WTC11 (cell line): ENCODE measurements at regions not wholly inside any gene's neighbourhood (a gene's known extent, or its start where the extent isn't known, plus 50 kb on each side); places are given as distances from the start of the nearest gene placed in this dataset.

Source experiments
- ATAC-seq: fragments of 200-7000 bp; cut with Tn5 transposase; 2 replicates; pipeline ENCODE4 v1.10.0; 2021; ENCODE audit warnings: mild to moderate bottlenecking, moderate library complexity
- CTCF ChIA-PET: fragments of 300-600 bp; sonication (Branson Sonifier 250); formaldehyde crosslinking; loops from one replicate; lab custom pipeline; 2021; ENCODE audit warnings: antibody characterized with exemption; lab: Charles Lee
- POLR2A ChIA-PET: fragments of 350-600 bp; sonication (Branson Sonifier 250); formaldehyde crosslinking; loops from one replicate; lab custom pipeline; 2021; ENCODE audit warnings: antibody characterized with exemption; lab: Charles Lee
- DNase-seq: peaks from one replicate; pipeline ENCODE4 v3.0.0; 2021; ENCODE audit warnings: low spot score
- H3K27ac Mint-ChIP-seq: 2 replicates; pipeline ENCODE4 v1.8.0; 2021; ENCODE audit warnings: mixed read lengths
- H3K27me3 Mint-ChIP-seq: 2 replicates; pipeline ENCODE4 v1.8.0; 2021; ENCODE audit warnings: low read depth, mild to moderate bottlenecking, moderate library complexity, mixed read lengths
- H3K36me3 Mint-ChIP-seq: 2 replicates; pipeline ENCODE4 v1.8.0; 2021; ENCODE audit warnings: mixed read lengths
- H3K4me1 Mint-ChIP-seq: 2 replicates; pipeline ENCODE4 v1.8.0; 2022; ENCODE audit warnings: mixed read lengths
- H3K4me3 Mint-ChIP-seq: 2 replicates; pipeline ENCODE4 v1.8.0; 2021; ENCODE audit warnings: mild to moderate bottlenecking, moderate library complexity, mixed read lengths
- H3K9me3 Mint-ChIP-seq: 2 replicates; pipeline ENCODE4 v1.8.0; 2021; ENCODE audit warnings: mixed read lengths
- AFF4 ChIP-seq: sonication (generic); formaldehyde crosslinking; IDR thresholded peaks from 2 replicates; pipeline ENCODE4 v1.8.1; 2023; ENCODE audit warnings: mild to moderate bottlenecking, missing genetic modification reagents, borderline replicate concordance
- ATF3 ChIP-seq: sonication (generic); formaldehyde crosslinking; conservative IDR thresholded peaks from 2 replicates; pipeline ENCODE4 v1.8.1; 2022; ENCODE audit warnings: mild to moderate bottlenecking, missing genetic modification reagents
- ATF6 ChIP-seq: sonication (generic); formaldehyde crosslinking; IDR thresholded peaks from 2 replicates; pipeline ENCODE4 v1.8.1; 2023; ENCODE audit warnings: mild to moderate bottlenecking, missing genetic modification reagents
- CREM ChIP-seq: sonication (generic); formaldehyde crosslinking; IDR thresholded peaks from 2 replicates; pipeline ENCODE4 v1.8.1; 2022; ENCODE audit warnings: mild to moderate bottlenecking, missing genetic modification reagents, moderate library complexity
- FOXP1 ChIP-seq: sonication (generic); formaldehyde crosslinking; IDR thresholded peaks from 2 replicates; pipeline ENCODE4 v1.8.0; 2022; ENCODE audit warnings: missing genetic modification reagents, mild to moderate bottlenecking, moderate library complexity, borderline replicate concordance
- GTF2I ChIP-seq: fragments of 250-450 bp; sonication (Bioruptor Pico); conservative IDR thresholded peaks from 2 replicates; pipeline ENCODE4 v1.4.0; 2021; ENCODE audit warnings: mild to moderate bottlenecking
- HMGA2 ChIP-seq: fragments of 250-450 bp; sonication (Bioruptor Pico); IDR thresholded peaks from 2 replicates; pipeline ENCODE4 v1.4.0; 2021; ENCODE audit warnings: mild to moderate bottlenecking, moderate library complexity
- MAX ChIP-seq: sonication (generic); formaldehyde crosslinking; IDR thresholded peaks from 2 replicates; pipeline ENCODE4 v1.8.0; 2022; ENCODE audit warnings: mild to moderate bottlenecking, missing genetic modification reagents
- MYBL2 ChIP-seq: sonication (generic); formaldehyde crosslinking; IDR thresholded peaks from 2 replicates; pipeline ENCODE4 v1.8.1; 2023; ENCODE audit warnings: mild to moderate bottlenecking, moderate library complexity, missing genetic modification reagents
- NFYB ChIP-seq: sonication (generic); formaldehyde crosslinking; conservative IDR thresholded peaks from 2 replicates; pipeline ENCODE4 v1.8.0; 2022; ENCODE audit warnings: low read depth, missing genetic modification reagents
- OVOL2 ChIP-seq: fragments of 250-450 bp; sonication (Bioruptor Pico); IDR thresholded peaks from 2 replicates; pipeline ENCODE4 v1.9.0; 2021; ENCODE audit warnings: mild to moderate bottlenecking, borderline replicate concordance
- PRDM15 ChIP-seq: sonication (generic); formaldehyde crosslinking; IDR thresholded peaks from 2 replicates; pipeline ENCODE4 v1.8.0; 2022; ENCODE audit warnings: missing genetic modification reagents
- SP1 ChIP-seq: sonication (generic); formaldehyde crosslinking; conservative IDR thresholded peaks from 2 replicates; pipeline ENCODE4 v1.8.1; 2022; ENCODE audit warnings: missing genetic modification reagents
- USF1 ChIP-seq: sonication (generic); formaldehyde crosslinking; IDR thresholded peaks from 2 replicates; pipeline ENCODE4 v1.8.0; 2022; ENCODE audit warnings: mild to moderate bottlenecking, missing genetic modification reagents
- USF2 ChIP-seq: sonication (generic); formaldehyde crosslinking; IDR thresholded peaks from 2 replicates; pipeline ENCODE4 v1.8.1; 2023; ENCODE audit warnings: mild to moderate bottlenecking, missing genetic modification reagents, moderate library complexity
- ZNF416 ChIP-seq: fragments of 250-450 bp; sonication (Bioruptor Pico); IDR thresholded peaks from 2 replicates; pipeline ENCODE4 v1.9.0; 2021; ENCODE audit warnings: mild to moderate bottlenecking, inconsistent platforms
- ZNF425 ChIP-seq: fragments of 250-450 bp; sonication (Bioruptor Pico); conservative IDR thresholded peaks from 2 replicates; pipeline ENCODE4 v1.9.0; 2021; ENCODE audit warnings: mild to moderate bottlenecking
- ZNF671 ChIP-seq: fragments of 250-450 bp; sonication (Bioruptor Pico); IDR thresholded peaks from 2 replicates; pipeline ENCODE4 v1.8.0; 2021; ENCODE audit warnings: mild to moderate bottlenecking

GRCh38 chr9:105158898-105159297 is 85.6 kb upstream of the SLC44A1 start:
- Mint-ChIP-seq H3K9me3 (no peaks in the 10 kb centered on the region), H3K27me3 (no peaks in the 10 kb centered on the region), H3K36me3 (no peaks in the 10 kb centered on the region), H3K4me3 (no peak overlapping the region), H3K27ac (no peak overlapping the region), H3K4me1 (peaks cover 14% of the 10 kb centered on the region)
- ATAC-seq (no peak), DNase-seq (no peak)
- ChIA-PET POLR2A (no interaction called here), CTCF (interaction anchor here (0.9 kb wide), 1 partner anchor 255 kb away, joined by 4 read pairs; no protein-coding TSS in a partner anchor)
- TF ChIP-seq MYBL2 (CRISPR knock-in tag) = no peak
- no peak for TF ChIP-seq AFF4 (CRISPR knock-in tag)
- no peak for TF ChIP-seq HMGA2
- TF ChIP-seq FOXP1 = no peak
- TF ChIP-seq GTF2I (CRISPR knock-in tag) = no peak
- TF ChIP-seq CREM = no peak
- no peak for TF ChIP-seq ZNF425 (CRISPR knock-in tag)
- no peak for TF ChIP-seq ZNF416 (CRISPR knock-in tag)

- no peaks in the 10 kb centered on the region for H3K27me3 Mint-ChIP-seq
- no peak overlapping the region for H3K4me3 Mint-ChIP-seq
- no peaks in the 10 kb centered on the region for H3K36me3 Mint-ChIP-seq
- CTCF ChIA-PET = interaction anchor here (0.5 to 1.2 kb wide), 2 partner anchors 200 to 294 kb away, joined by 3 read pairs; no protein-coding TSS in a partner anchor
- TF ChIP-seq GTF2I (CRISPR knock-in tag) = no peak
- no peak for TF ChIP-seq USF2 (CRISPR knock-in tag)
- no peak for TF ChIP-seq ZNF416 (CRISPR knock-in tag)
- TF ChIP-seq ATF3 (CRISPR knock-in tag) = no peak
- TF ChIP-seq USF1 (CRISPR knock-in tag) = no peak
- TF ChIP-seq, all 79 proteins: peak for 0
- POLR2A ChIA-PET = no interaction called here
- no peak for DNase-seq
- Mint-ChIP-seq H3K27ac (no peak overlapping the region), H3K4me1 (peaks cover 36% of the 10 kb centered on the region), H3K9me3 (peaks cover 10% of the 10 kb centered on the region)
- ATAC-seq = no peak
Observed at GRCh38 chr9:105168870-105169319, 75.6 kb upstream of the SLC44A1 start.

- Mint-ChIP-seq H3K9me3 (peaks cover 10% of the 10 kb centered on the region), H3K4me1 (peaks cover 48% of the 10 kb centered on the region), H3K27ac (no peak overlapping the region), H3K27me3 (no peaks in the 10 kb centered on the region), H3K36me3 (no peaks in the 10 kb centered on the region), H3K4me3 (no peak overlapping the region)
- POLR2A ChIA-PET = no interaction called here
- CTCF ChIA-PET = interaction anchor here (1.0 kb wide), 1 partner anchor 74 kb away, joined by 3 read pairs; the partner anchor contains the start of gene SLC44A1
- DNase-seq (no peak), ATAC-seq (no peak)
- no peak for TF ChIP-seq NFYB (CRISPR knock-in tag)
- TF ChIP-seq ATF6 (CRISPR knock-in tag) = no peak
- TF ChIP-seq PRDM15 = no peak
- no peak for TF ChIP-seq ZNF671 (CRISPR knock-in tag)
- TF ChIP-seq SP1 = no peak
- no peak for TF ChIP-seq CREM
- TF ChIP-seq OVOL2 (CRISPR knock-in tag) = no peak
- no peak for TF ChIP-seq MAX
Observed at GRCh38 chr9:105171076-105171475, 73.4 kb upstream of the SLC44A1 start.
